ENCODE measurements at regions not wholly inside any gene's neighbourhood (a gene's known extent, or its start where the extent isn't known, plus 50 kb on each side); places are given as distances from the start of the nearest gene placed in this dataset.
A peak's percentile ranks its signal among the peaks of the same experiment; 100 is the strongest.
"Not testable (repeated sequence)": the region's sequence is repeated elsewhere in the genome, so short reads cannot be mapped to it uniquely, and the experiment has no call there.

GRCh38 chr13:50417597-50417996 is 402.4 kb downstream of the KCNRG start:
- no peak for DNase-seq (ENCODE audit: low read depth)

GRCh38 chr13:50419331-50419865 is 404.2 kb downstream of the KCNRG start:
- no peak for DNase-seq (ENCODE audit: low read depth)

- DNase-seq (ENCODE audit: low read depth), result no peak
Measured at GRCh38 chr13:50419896-50420295, 404.7 kb downstream of the KCNRG start.

GRCh38 chr13:50420718-50421472 is 405.7 kb downstream of the KCNRG start:
- no peak for DNase-seq (ENCODE audit: low read depth)

DNA sequence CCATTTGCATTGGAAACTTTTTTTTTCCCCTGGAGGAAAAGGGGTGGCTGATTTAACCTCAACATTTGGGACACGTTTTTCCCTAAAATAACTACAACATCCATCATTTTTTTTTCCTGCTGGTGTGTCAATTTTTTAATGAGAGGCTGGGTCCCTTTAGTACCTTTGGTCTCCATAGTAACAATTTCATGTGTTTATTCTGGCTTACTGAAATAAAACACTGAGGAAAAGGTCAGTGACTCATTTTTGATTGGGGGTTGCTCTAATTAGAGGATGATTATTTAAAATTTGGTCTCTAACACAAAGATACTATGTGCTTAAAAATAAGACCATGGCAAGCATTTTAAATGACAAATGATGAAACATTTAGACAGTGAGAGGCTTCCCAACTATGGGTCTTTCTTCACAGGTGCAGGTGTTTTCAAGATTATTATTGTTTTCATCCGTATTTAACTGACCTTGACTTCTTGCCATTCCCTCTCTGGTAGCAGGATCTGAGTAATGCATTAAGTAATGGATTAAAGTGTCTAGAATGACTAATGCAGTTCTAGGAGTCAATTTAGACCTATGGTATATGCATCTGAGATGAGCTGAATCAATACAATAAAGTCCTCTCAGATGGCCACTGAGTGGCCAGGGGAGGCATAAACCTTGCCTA is 406.4 kb downstream of the KCNRG start:
- peak; percentile 74 for DNase-seq (ENCODE audit: low read depth)

GRCh38 chr13:50422181-50423148 is 407.2 kb downstream of the KCNRG start:
- DNase-seq (ENCODE audit: low read depth), result no peak

DNA sequence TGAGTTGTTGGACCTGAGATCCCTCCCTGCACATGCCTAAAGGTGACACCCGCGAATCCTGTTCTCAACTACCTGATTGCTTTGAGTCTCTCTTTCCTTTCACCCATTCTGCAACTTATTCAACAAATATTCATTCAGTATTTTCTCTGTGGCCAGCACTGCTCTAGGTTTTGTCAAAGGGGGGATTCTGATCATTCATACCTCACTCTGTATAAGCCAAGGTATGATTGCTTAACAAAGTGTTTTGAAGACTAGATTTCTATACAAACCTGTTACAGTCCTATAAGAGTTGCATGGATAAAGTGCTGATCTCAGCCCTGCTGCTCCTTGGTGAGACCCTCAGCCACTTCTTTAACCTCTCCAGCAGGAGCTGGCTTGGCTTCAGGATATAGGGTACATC is 409.7 kb downstream of the KCNRG start:
- DNase-seq (ENCODE audit: low read depth), result no peak

DNA sequence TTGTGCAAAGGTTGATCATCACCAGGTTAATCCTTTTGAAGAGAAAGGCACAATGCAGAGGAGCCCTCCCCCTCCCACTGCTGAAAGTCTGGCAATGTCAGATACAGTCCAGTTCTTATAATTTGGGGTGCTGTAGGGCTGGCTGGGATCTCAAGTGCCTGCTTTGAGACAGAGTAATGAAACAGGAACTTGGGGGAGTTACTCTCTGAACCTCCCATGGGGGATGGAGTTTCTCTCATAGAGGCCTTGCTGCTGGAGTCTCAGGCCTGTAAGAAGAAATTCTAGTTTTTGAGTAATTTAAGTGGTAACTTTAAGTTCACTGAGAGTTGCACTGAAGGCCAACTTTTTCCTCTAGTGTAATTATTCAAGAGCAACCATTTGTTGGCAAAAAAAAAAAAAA is 410.5 kb downstream of the KCNRG start:
- DNase-seq (ENCODE audit: low read depth), result no peak

DNA sequence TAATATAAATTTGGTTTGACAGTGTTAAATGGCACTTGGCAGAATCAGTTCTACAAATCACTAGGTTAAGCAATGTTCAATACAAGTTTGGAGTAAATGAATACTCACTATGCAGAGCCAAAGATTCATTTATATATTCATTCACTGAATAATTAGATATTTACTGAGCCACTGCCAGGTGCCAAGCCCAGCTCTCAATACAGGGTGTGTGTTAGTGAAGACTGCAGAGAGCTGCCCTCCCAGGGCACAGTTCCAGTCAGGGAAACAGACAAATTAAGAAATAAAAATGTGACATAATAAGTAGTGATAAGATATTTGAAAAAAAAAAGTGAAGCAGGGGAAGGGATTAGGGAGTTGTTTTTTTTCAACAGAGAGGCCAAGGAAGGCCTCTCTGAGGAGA is 411.7 kb downstream of the KCNRG start:
- no peak for DNase-seq (ENCODE audit: low read depth)

DNA sequence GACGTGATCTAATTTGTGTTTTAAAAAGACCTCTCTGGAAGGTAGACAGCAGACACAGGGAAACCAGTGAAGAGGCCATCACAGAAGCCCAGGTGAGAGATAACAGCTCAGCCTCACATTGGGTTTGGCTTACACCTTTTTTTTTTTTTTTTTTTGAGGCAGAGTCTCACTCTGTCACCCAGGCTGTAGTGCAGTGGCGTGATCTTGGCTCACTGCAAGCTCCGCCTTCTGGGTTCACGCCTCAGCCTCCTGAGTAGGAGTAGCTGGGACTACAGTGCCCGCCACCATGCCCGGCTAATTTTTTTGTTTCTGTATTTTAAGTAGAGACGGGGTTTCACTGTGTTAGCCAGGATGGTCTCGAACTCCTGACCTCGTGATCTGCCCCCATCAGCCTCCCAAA is 412.3 kb downstream of the KCNRG start:
- not testable (repeated sequence) for DNase-seq (ENCODE audit: low read depth)

GRCh38 chr13:50428183-50428877 is 413.1 kb downstream of the KCNRG start:
- no peak for DNase-seq (ENCODE audit: low read depth)

- no peak for DNase-seq (ENCODE audit: low read depth)
Measured at GRCh38 chr13:50435011-50435410, 408.5 kb downstream of the DLEU7 start.

- DNase-seq (ENCODE audit: low read depth), result peak; percentile 67
Measured at GRCh38 chr13:50437252-50437651, 406.2 kb downstream of the DLEU7 start.

DNA sequence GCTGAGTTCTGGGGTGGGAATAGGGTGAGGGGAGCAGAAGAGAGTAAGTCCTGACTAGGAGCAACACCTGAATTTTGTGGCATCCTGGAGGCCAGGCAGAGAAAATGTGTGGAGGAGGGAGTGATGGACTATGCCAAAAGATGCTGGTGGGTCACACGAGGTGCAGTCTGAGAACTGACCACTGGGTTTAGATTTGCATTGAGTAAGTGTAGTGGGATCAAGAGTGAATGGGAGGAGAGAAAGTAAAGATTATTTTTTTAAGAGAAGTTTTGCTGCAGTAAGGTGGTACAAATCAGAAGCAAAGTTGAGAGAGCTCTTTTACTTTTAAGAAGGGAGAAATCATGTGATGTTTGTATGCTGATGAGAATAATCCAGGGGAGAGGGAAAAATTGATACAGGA is 405.1 kb downstream of the DLEU7 start:
- no peak for DNase-seq (ENCODE audit: low read depth)

GRCh38 chr13:50441130-50441529 is 402.4 kb downstream of the DLEU7 start:
- DNase-seq (ENCODE audit: low read depth), result no peak

GRCh38 chr13:50444726-50445125 is 398.8 kb downstream of the DLEU7 start:
- no peak for DNase-seq (ENCODE audit: low read depth)

DNA sequence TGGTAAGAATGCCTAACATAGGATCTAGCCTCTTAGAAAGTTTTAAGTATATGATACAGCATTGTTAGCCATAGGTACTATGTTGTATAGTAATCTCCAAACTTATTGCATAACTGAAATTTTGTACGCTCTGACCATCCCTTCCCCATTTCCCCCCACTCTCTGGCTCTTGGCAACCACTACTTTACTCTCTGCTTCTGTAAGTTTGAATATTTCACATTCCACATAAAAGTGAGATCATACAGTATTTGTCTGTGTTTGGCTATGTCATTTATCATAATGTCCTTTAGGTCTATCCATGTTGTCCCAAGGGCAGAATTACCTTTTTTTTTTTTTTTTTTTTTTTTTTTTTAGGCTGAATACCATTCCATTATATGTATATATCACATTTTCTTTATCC is 396.9 kb downstream of the DLEU7 start:
- DNase-seq (ENCODE audit: low read depth), result no peak

DNA sequence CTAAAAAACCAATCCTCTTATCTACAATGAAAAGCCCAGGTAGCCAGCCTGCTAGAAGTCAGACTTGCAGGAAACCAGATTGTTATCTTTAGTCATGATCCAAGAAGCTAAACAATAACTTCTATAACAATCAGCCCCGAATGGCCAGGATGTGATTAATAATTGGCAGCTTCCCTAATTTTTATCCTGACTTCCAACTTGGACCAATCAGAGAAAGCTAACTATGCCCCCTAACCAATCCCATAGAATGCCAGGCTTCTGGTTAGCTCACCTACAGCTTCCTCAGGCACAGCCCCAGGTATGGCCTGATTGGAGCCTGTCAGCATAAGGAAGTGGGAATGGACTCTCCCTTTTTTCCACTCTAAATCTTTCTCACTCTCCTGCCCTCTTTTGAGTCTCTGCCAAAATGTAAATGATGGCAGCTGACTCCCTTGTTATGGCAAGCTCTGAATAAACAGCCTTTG is 394.9 kb downstream of the DLEU7 start:
- no peak for DNase-seq (ENCODE audit: low read depth)

DNA sequence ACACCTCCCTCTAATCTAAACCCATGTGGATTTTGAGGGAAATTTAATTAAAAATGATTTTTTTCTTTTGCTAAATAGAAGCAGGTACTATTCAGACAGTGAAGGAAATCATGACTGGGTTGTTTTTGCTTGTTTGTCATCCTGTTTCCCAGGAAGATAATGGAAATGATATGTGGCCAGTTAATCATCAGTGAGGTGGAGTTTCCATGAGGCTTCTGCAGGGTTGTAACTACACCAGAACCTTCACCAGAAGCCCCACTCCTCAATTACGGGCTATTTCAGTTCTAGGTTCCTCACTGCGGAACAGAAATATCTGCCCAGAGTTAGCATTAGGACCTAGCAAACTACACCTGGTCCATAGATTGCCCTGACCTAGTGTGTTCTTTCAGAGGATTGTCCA is 394.0 kb downstream of the DLEU7 start:
- DNase-seq (ENCODE audit: low read depth), result no peak

DNA sequence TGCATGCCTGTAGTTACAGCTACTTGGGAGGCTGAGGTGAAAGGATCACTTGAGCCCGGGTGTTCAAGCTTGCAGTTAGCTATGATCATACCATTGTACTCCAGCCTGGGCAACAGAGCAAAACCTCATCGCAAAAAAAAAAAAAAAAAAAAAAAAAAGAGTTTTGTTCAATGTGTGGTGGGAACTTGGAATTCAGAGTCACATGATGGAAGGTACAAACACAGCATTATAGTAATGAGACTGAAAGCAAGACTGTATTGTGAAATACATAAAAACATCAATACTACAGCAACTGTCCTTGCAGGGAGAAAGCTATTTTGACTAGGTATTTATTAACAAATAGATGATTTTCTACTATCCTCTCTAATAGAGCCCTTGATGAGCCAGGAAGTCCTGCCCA is 393.2 kb downstream of the DLEU7 start:
- DNase-seq (ENCODE audit: low read depth), result no peak

GRCh38 chr13:50451609-50452008 is 391.9 kb downstream of the DLEU7 start:
- no peak for DNase-seq (ENCODE audit: low read depth)

- no peak for DNase-seq (ENCODE audit: low read depth)
Measured at GRCh38 chr13:50452028-50452427, 391.5 kb downstream of the DLEU7 start.
